H9 (cell line): ENCODE measurements at regions not wholly inside any gene's neighbourhood (a gene's known extent, or its start where the extent isn't known, plus 50 kb on each side); places are given as distances from the start of the nearest gene placed in this dataset.

Source experiments
- DNase-seq: peaks from one replicate; pipeline ENCODE4 v3.0.0-alpha.2; 2017
- H2AFZ ChIP-seq: one replicate; pipeline ENCODE4 v1.6.1; 2013; ENCODE audit warnings: mild to moderate bottlenecking, low read length, control low read depth, moderate library complexity
- H2AK5ac ChIP-seq: 2 replicates; pipeline ENCODE4 v1.6.1; 2013; ENCODE audit warnings: low read length, control low read depth, mixed read lengths; ENCODE audit not compliant: insufficient read length
- H2BK120ac ChIP-seq: one replicate; pipeline ENCODE4 v1.6.1; 2013; ENCODE audit warnings: low read depth, mild to moderate bottlenecking, low read length, control low read depth, inconsistent platforms; ENCODE audit not compliant: poor library complexity, severe bottlenecking
- H2BK12ac ChIP-seq: 2 replicates; pipeline ENCODE4 v1.6.1; 2013; ENCODE audit warnings: low read length, control low read depth, mixed read lengths, low read depth; ENCODE audit not compliant: insufficient read length
- H2BK15ac ChIP-seq: 2 replicates; pipeline ENCODE4 v1.6.1; 2013; ENCODE audit warnings: low read depth, low read length, control low read depth
- H2BK20ac ChIP-seq: one replicate; pipeline ENCODE4 v1.6.1; 2013; ENCODE audit warnings: low read depth, mild to moderate bottlenecking, low read length, control low read depth, inconsistent platforms; ENCODE audit not compliant: poor library complexity, severe bottlenecking
- H2BK5ac ChIP-seq: 2 replicates; pipeline ENCODE4 v1.6.1; 2013; ENCODE audit warnings: low read length, control low read depth, mixed read lengths; ENCODE audit not compliant: insufficient read length
- H3K14ac ChIP-seq: 2 replicates; pipeline ENCODE4 v1.6.1; 2013; ENCODE audit warnings: low read length, control low read depth; ENCODE audit not compliant: insufficient read depth
- H3K18ac ChIP-seq: 2 replicates; pipeline ENCODE4 v1.6.1; 2013; ENCODE audit warnings: low read depth, mild to moderate bottlenecking, mixed read lengths, low read length, control low read depth; ENCODE audit not compliant: insufficient read length
- H3K23ac ChIP-seq: 2 replicates; pipeline ENCODE4 v1.6.1; 2013; ENCODE audit warnings: low read length, control low read depth, mixed read lengths, low read depth; ENCODE audit not compliant: insufficient read length
- H3K23me2 ChIP-seq: 2 replicates; pipeline ENCODE4 v1.6.1; 2013; ENCODE audit warnings: low read depth, mild to moderate bottlenecking, mixed read lengths, low read length, control low read depth; ENCODE audit not compliant: insufficient read length, poor library complexity, severe bottlenecking
- H3K27ac ChIP-seq: 2 replicates; pipeline ENCODE4 v1.5.1; 2013; ENCODE audit warnings: low read length, control low read depth, mixed read lengths, low read depth; ENCODE audit not compliant: insufficient read length
- H3K27me3 ChIP-seq: 2 replicates; pipeline ENCODE4 v1.6.1; 2013; ENCODE audit warnings: low read length, control low read depth, inconsistent platforms; ENCODE audit not compliant: insufficient read depth
- H3K4ac ChIP-seq: 2 replicates; pipeline ENCODE4 v1.6.1; 2013; ENCODE audit warnings: low read depth, mild to moderate bottlenecking, control low read depth, inconsistent platforms, low read length, moderate library complexity
- H3K4me1 ChIP-seq: 2 replicates; pipeline ENCODE4 v1.6.1; 2013; ENCODE audit warnings: low read length, control low read depth, inconsistent platforms; ENCODE audit not compliant: insufficient read depth
- H3K4me2 ChIP-seq: 2 replicates; pipeline ENCODE4 v1.6.1; 2013; ENCODE audit warnings: low read length, control low read depth, mixed read lengths; ENCODE audit not compliant: insufficient read length, insufficient read depth
- H3K56ac ChIP-seq: 2 replicates; pipeline ENCODE4 v1.6.1; 2013; ENCODE audit warnings: low read depth, mild to moderate bottlenecking, mixed read lengths, low read length, control low read depth; ENCODE audit not compliant: insufficient read length
- H3K79me1 ChIP-seq: 2 replicates; pipeline ENCODE4 v1.6.1; 2013; ENCODE audit warnings: low read depth, mild to moderate bottlenecking, moderate library complexity, low read length, control low read depth, inconsistent platforms; ENCODE audit not compliant: insufficient read depth, poor library complexity, severe bottlenecking
- H3K79me2 ChIP-seq: 2 replicates; pipeline ENCODE4 v1.6.1; 2013; ENCODE audit warnings: low read length, control low read depth, inconsistent platforms; ENCODE audit not compliant: insufficient read depth
- H3K9ac ChIP-seq: 2 replicates; pipeline ENCODE4 v1.6.1; 2013; ENCODE audit warnings: low read length, control low read depth, mixed read lengths; ENCODE audit not compliant: insufficient read length; ENCODE audit errors: extremely low read depth
- H3K9me3 ChIP-seq: one replicate; pipeline ENCODE4 v1.6.1; 2013; ENCODE audit warnings: low read depth, low read length, inconsistent platforms; ENCODE audit not compliant: control insufficient read depth
- H3T11ph ChIP-seq: one replicate; pipeline ENCODE4 v1.6.1; 2013; ENCODE audit warnings: mild to moderate bottlenecking, low read length, control low read depth, inconsistent platforms
- H4K20me1 ChIP-seq: one replicate; pipeline ENCODE4 v1.6.1; 2013; ENCODE audit not compliant: control insufficient read depth, insufficient read length, insufficient read depth
- H4K5ac ChIP-seq: 2 replicates; pipeline ENCODE4 v1.6.1; 2013; ENCODE audit warnings: low read depth, mild to moderate bottlenecking, mixed read lengths, low read length, control low read depth; ENCODE audit not compliant: insufficient read length
- H4K8ac ChIP-seq: replicated peaks from 2 replicates; pipeline ENCODE4 v1.6.1; 2013; ENCODE audit warnings: low read length, control low read depth, mixed read lengths, low read depth; ENCODE audit not compliant: insufficient read length
- H4K91ac ChIP-seq: 2 replicates; pipeline ENCODE4 v1.6.1; 2013; ENCODE audit warnings: low read depth, mild to moderate bottlenecking, moderate library complexity, mixed read lengths, low read length, control low read depth; ENCODE audit not compliant: insufficient read length
- H3K27ac Mint-ChIP-seq, 3 experiments: 2 replicates in 2 of 3; 3 replicates in 1 of 3; pipeline ENCODE4 v1.8.0; 2020 to 2021; ENCODE audit warnings: mixed read lengths in 3 of 3, mild to moderate bottlenecking in 1 of 3, moderate library complexity in 1 of 3
- H3K27me3 Mint-ChIP-seq: 2 replicates; pipeline ENCODE4 v1.8.0; 2021; ENCODE audit warnings: low read depth, mild to moderate bottlenecking, moderate library complexity, mixed read lengths
- H3K36me3 Mint-ChIP-seq, 3 experiments: 2 replicates in 2 of 3; 3 replicates in 1 of 3; pipeline ENCODE4 v1.8.0; 2020 to 2021; ENCODE audit warnings: low read depth in 3 of 3, mixed read lengths in 3 of 3; ENCODE audit not compliant: insufficient read depth in 1 of 3
- H3K4me1 Mint-ChIP-seq, 2 experiments: 2 replicates each; pipeline ENCODE4 v1.8.0; 2020; ENCODE audit warnings: mixed read lengths in 2 of 2
- H3K4me3 Mint-ChIP-seq, 2 experiments: 2 replicates in 1 of 2; 3 replicates in 1 of 2; pipeline ENCODE4 v1.8.0; 2020 to 2021; ENCODE audit warnings: mild to moderate bottlenecking in 2 of 2, mixed read lengths in 2 of 2, moderate library complexity in 1 of 2
- H3K9me3 Mint-ChIP-seq, 2 experiments: 2 replicates in 1 of 2; 3 replicates in 1 of 2; pipeline ENCODE4 v1.8.0; 2020; ENCODE audit warnings: mild to moderate bottlenecking in 2 of 2, mixed read lengths in 2 of 2, moderate library complexity in 1 of 2
- CTCF ChIP-seq: fragments of 200-600 bp; sonication (generic); conservative IDR thresholded peaks from 3 replicates; pipeline ENCODE4 v1.8.0; 2021; ENCODE audit warnings: antibody characterized with exemption, mild to moderate bottlenecking
- WGBS: extraction: QIAGEN DNeasy Blood & Tissue Kit; methylation state at CpG from one replicate; pipeline ENCODE4 v1.1.7; 2013; ENCODE audit warnings: missing lambda C conversion rate, low lambda C conversion rate, mixed read lengths; ENCODE audit not compliant: insufficient read length; ENCODE audit errors: extremely low coverage; 5-methylcytosine and 5-hydroxymethylcytosine counted together

GRCh38 chr9:134216961-134217360 is 52.6 kb upstream of the RNU6ATAC start:
- H4K20me1 ChIP-seq, result no peaks in the 10 kb centered on the region
- H3K79me2 ChIP-seq, result no peaks in the 10 kb centered on the region
- no peak overlapping the region for H3K4me2 ChIP-seq
- H3K9me3 Mint-ChIP-seq, result no peaks in the 10 kb centered on the region; a peak in 1 of 5 replicates
- H3K23ac ChIP-seq, result no peak overlapping the region
- no peaks in the 10 kb centered on the region for H3K4me1 ChIP-seq
- H3K4ac ChIP-seq, result no peak overlapping the region
- H2BK15ac ChIP-seq, result no peak overlapping the region
- no peaks in the 10 kb centered on the region for H3K36me3 Mint-ChIP-seq
- no peak for TF ChIP-seq CTCF
- H3K9ac ChIP-seq, result no peak overlapping the region
- no peak overlapping the region for H3T11ph ChIP-seq
- no peak overlapping the region for H3K56ac ChIP-seq
- no peak overlapping the region for H2AK5ac ChIP-seq
- no peak overlapping the region for H2AFZ ChIP-seq
- H3K14ac ChIP-seq, result no peak overlapping the region
- no peaks in the 10 kb centered on the region for H3K9me3 ChIP-seq
- no CpG with 5 or more reads among the region's 10 CpGs for WGBS
- H3K27me3 Mint-ChIP-seq, result no peaks in the 10 kb centered on the region
- no peaks in the 10 kb centered on the region for H3K23me2 ChIP-seq
- H2BK5ac ChIP-seq, result no peak overlapping the region
- H3K27ac ChIP-seq, result no peak overlapping the region
- H3K4me1 Mint-ChIP-seq, result peaks cover 4 to 12% of the 10 kb centered on the region in 2 experiments; a peak in 3 of 4 replicates
- DNase-seq, result no peak
- no peak overlapping the region for H2BK12ac ChIP-seq
- H3K79me1 ChIP-seq, result no peaks in the 10 kb centered on the region
- H4K8ac ChIP-seq, result no peak overlapping the region
- no peak overlapping the region for H4K91ac ChIP-seq
- no peak overlapping the region for H3K18ac ChIP-seq
- no peak overlapping the region for H2BK120ac ChIP-seq
- H3K27me3 ChIP-seq, result no peaks in the 10 kb centered on the region
- H3K4me3 Mint-ChIP-seq, result no peak overlapping the region
- H2BK20ac ChIP-seq, result no peak overlapping the region
- H4K5ac ChIP-seq, result no peak overlapping the region
- no peak overlapping the region; a peak in 1 of 7 replicates for H3K27ac Mint-ChIP-seq
